Transverse colon (tissue), 4 donors: ENCODE measurements at regions not wholly inside any gene's neighbourhood (a gene's known extent, or its start where the extent isn't known, plus 50 kb on each side); places are given as distances from the start of the nearest gene placed in this dataset.

Experiments used
- POLR2A ChIP-seq: fragments of 450-650 bp; IDR thresholded peaks from one replicate; pipeline ENCODE4 v1.6.1; 2016; ENCODE audit warnings: antibody characterized with exemption, mild to moderate bottlenecking, moderate library complexity
- POLR2AphosphoS5 ChIP-seq, 3 donors: sonication (generic); formaldehyde crosslinking; IDR thresholded peaks; one replicate each; pipeline ENCODE4 v1.6.1; 2016; ENCODE audit warnings: antibody characterized with exemption in 3 of 3
- TF ChIP-seq, protein P1 (sequence below), 5 experiments: fragments of 200-600 bp in 3 of 5; fragments of 450-650 bp in 2 of 5; sonication (generic) in 3 of 5; IDR thresholded peaks; 1 replicate in 2 of 5; 2 replicates in 3 of 5; pipeline ENCODE4 v1.5.1; 2016 to 2017; ENCODE audit warnings: antibody characterized with exemption in 5 of 5, inconsistent platforms in 3 of 5, mild to moderate bottlenecking in 2 of 5, moderate library complexity in 1 of 5

DNA sequence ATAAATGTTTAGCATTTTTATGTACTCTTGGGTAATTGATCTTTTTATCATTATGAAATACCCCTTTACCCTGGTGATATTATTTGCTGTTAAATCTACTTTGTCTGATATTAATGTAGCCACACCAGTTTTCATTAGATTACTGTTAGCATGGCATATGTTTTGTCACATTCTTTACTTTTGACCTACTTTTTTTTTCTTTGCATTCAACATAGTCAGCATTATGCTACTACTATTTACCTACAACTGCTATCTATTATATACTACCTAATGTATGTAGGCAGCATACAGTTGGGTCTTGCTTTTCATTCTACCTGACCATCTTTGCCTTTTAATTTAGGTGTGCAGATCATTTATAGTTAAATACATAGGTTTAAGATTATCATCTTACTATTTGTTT is 1429.6 kb upstream of the ALCAM start:
- TF ChIP-seq POLR2A, result no peak
- TF ChIP-seq, protein P1, sequence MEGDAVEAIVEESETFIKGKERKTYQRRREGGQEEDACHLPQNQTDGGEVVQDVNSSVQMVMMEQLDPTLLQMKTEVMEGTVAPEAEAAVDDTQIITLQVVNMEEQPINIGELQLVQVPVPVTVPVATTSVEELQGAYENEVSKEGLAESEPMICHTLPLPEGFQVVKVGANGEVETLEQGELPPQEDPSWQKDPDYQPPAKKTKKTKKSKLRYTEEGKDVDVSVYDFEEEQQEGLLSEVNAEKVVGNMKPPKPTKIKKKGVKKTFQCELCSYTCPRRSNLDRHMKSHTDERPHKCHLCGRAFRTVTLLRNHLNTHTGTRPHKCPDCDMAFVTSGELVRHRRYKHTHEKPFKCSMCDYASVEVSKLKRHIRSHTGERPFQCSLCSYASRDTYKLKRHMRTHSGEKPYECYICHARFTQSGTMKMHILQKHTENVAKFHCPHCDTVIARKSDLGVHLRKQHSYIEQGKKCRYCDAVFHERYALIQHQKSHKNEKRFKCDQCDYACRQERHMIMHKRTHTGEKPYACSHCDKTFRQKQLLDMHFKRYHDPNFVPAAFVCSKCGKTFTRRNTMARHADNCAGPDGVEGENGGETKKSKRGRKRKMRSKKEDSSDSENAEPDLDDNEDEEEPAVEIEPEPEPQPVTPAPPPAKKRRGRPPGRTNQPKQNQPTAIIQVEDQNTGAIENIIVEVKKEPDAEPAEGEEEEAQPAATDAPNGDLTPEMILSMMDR (IDR thresholded peaks at IDR 0.05), result no peak
- TF ChIP-seq POLR2AphosphoS5 (IDR thresholded peaks at IDR 0.05), result no peak
